ENCODE measurements at regions not wholly inside any gene's neighbourhood (a gene's known extent, or its start where the extent isn't known, plus 50 kb on each side); places are given as distances from the start of the nearest gene placed in this dataset.

GRCh38 chr7:30224511-30225062 lies 59.8 kb upstream of the ZNRF2 start:
- TF ChIP-seq CTCF (IDR thresholded peaks at IDR 0.05; ENCODE audit: control extremely low read depth, extremely low read depth, low read depth, missing control alignments): no peak
- peak; percentile 35 for DNase-seq (ENCODE audit: extremely low spot score)
- CTCF ChIA-PET: interaction anchor here (1.1 to 1.3 kb wide), 2 partner anchors 339 to 516 kb away, joined by 3 read pairs; no protein-coding TSS in a partner anchor
- POLR2A ChIA-PET: no interaction called here

- no peak for TF ChIP-seq CTCF (IDR thresholded peaks at IDR 0.05; ENCODE audit: control extremely low read depth, extremely low read depth, low read depth, missing control alignments)
- DNase-seq (ENCODE audit: extremely low spot score): peak; percentile 65
- ChIA-PET POLR2A (no interaction called here), CTCF (interaction anchor here (1.0 to 1.5 kb wide), 3 partner anchors 12 to 20 kb away, joined by 3 to 4 read pairs (median 3); no protein-coding TSS in a partner anchor)
Observed at GRCh38 chr7:30225863-30226613, 58.4 kb upstream of the ZNRF2 start.

GRCh38 chr7:30226614-30227268 lies 57.7 kb upstream of the ZNRF2 start:
- no peak for DNase-seq (ENCODE audit: extremely low spot score)
- ChIA-PET POLR2A (no interaction called here), CTCF (interaction anchor here (1.0 to 1.5 kb wide), 3 partner anchors 11 to 20 kb away, joined by 3 to 4 read pairs (median 3); no protein-coding TSS in a partner anchor)
- TF ChIP-seq CTCF (IDR thresholded peaks at IDR 0.05; ENCODE audit: control extremely low read depth, extremely low read depth, low read depth, missing control alignments): no peak

- TF ChIP-seq CTCF (IDR thresholded peaks at IDR 0.05; ENCODE audit: control extremely low read depth, extremely low read depth, low read depth, missing control alignments): no peak
- ChIA-PET POLR2A (no interaction called here), CTCF (no interaction called here)
- no peak for DNase-seq (ENCODE audit: extremely low spot score)
Observed at GRCh38 chr7:30231271-30231670, 53.1 kb upstream of the ZNRF2 start.

GRCh38 chr7:30232391-30232790 lies 52.0 kb upstream of the ZNRF2 start:
- ChIA-PET POLR2A (no interaction called here), CTCF (no interaction called here)
- no peak for DNase-seq (ENCODE audit: extremely low spot score)
- TF ChIP-seq CTCF (IDR thresholded peaks at IDR 0.05; ENCODE audit: control extremely low read depth, extremely low read depth, low read depth, missing control alignments): no peak
